ENCODE measurements at regions not wholly inside any gene's neighbourhood (a gene's known extent, or its start where the extent isn't known, plus 50 kb on each side); places are given as distances from the start of the nearest gene placed in this dataset.

GRCh38 chr12:92530706-92531105 lies 172.1 kb upstream of the PLEKHG7 start:
- no peak for ATAC-seq

DNA sequence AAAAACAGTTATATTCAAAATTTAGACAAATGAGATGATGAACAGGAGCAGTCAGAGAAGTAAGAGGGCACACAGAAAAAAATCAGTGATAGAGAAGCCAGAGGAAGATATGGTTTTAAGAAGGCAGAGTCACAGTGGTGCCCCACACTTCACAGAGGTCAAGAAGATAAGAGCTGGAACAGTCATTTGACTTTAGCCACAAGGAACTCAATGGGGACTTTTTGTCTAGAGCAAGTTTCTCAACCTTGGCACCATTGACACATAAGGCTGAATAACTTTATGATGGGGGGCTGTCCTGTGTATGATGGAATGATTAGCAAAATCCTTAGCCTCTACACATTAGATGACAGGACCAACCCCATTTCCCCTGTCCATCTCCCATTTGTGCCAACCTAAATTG lies 172.8 kb upstream of the PLEKHG7 start:
- ATAC-seq, result no peak

DNA sequence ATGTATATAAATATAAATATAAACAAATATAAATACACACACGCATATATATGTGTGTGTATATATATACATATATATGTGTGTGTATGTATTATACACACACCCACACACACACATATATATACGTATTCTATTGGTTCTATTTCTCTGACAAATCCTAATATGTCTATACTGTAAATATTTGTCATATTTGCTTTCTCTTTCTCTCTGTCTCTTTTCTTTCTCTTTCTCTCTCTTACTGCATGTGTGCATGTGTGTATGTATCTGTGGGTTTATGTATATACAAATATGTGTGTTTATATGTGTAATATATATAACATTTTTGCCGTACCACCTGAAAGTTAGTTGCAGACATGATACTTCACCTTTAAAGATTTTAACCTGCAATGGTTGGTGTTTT lies 174.2 kb upstream of the PLEKHG7 start:
- no peak for ATAC-seq

DNA sequence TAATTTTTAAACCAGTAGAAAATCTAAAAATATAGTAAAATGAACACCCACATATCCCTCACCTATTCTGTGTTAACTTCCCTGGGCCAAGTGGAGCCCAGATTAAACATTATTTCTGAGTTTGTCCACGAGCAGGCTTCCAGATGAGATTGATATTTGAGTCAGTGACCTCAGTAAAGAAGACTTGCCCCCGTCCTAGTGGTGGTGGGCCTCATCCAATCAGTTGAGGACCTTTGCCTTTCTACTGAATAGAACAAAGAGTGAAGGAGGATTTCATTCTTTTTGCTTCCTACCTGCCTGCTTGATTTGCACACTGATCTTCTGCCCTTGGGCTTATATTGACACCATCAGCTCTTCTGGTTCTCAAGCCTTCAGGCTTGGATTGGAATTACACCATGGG lies 174.7 kb upstream of the PLEKHG7 start:
- ATAC-seq, result no peak

DNA sequence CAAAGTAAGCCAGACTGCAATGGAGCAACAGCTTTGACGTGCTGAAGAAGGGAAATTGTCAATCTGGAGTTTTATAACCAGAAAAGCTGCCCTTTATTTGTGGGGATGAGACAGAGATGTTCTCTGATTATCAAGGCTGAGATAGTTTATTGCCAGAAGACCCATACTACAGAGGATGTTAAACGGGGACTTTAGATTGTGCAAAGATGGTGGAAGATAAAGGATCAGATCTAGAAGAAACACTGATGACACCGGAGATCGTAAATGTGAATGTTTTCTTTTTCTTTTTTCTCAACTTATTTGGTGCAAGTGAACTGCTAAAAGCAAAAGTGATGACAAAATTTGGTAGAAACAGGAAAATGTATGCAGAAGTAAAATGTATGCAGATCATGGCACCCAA lies 178.3 kb upstream of the PLEKHG7 start:
- no peak for ATAC-seq

DNA sequence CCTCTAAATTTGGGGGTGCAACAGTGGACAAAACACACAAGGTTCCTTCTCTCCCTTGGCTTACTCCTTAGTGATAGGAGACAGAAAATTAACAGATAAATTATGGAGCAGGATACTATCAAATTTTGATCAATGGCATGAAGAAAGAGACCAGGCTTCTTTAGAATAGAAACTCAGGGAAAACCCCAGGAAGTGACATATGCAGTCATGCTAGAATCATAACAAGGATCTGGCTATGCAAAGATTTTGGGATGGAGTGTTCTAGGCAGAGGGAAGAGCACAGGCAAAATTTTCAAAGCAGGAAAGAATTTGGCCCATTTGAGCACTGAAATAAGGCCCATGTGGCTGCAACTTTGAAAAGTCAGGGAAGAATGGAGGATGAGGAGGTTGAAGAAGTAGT lies 182.3 kb upstream of the PLEKHG7 start:
- ATAC-seq, result no peak

DNA sequence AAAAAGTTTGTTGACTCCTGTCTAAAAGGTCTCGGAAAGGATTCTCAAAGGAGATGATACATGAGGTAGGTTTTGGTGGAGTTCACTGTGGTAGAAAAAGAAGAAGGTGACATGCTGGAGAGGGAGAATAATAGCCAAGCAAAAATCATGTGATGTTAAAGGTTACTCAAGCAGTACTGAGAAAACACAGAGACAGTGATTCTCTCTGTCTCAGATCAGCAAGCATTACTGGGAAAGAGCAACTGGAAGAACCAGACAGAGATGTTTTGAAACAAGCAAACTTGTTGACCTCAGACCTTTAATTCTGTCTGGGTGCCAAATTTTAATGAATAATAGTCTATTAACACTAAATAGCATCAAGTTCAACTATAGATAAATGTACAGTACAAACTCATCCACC lies 183.5 kb upstream of the PLEKHG7 start:
- ATAC-seq, result peak; percentile 78

DNA sequence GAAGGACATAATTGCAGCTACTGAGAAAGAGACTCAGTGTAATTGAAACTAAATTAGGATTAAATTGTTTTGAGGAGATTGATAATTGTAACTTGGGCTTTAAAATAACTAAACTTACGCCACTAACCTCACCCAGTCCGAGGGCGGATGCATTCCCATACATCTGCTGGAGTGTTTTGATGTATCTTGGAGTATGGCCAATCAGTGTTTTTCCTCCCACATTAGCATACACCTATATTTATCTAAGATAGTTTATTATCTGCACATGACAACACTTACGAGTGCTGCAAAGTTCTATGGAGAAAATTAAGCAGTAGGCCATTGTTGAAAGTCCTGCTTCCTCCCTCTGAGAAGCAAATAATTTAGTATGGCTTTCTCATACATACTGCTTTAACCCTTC lies 184.7 kb upstream of the PLEKHG7 start:
- no peak for ATAC-seq

GRCh38 chr12:92516277-92516600 lies 186.6 kb upstream of the PLEKHG7 start:
- peak; percentile 90 for ATAC-seq

GRCh38 chr12:92513231-92513730 lies 189.5 kb upstream of the PLEKHG7 start:
- ATAC-seq, result no peak

DNA sequence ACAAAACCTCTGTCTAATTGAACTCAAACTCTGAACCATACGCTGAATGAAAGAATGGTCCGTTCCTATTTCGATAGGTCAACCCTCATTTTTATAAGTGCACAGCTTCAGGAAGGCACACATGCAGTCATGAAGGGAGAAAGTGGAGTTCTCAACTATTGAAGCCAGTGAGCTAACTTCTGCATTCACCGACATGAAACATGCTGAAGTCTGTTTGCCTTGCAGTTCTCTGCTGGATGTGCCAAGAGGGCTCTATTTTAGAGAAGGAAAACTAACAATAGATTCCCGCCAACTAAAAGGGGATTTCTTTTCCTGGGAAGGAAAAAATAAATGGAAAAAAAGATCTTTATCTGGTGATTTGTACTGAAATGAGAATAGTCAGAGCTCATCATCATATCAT lies 191.0 kb upstream of the PLEKHG7 start:
- no peak for ATAC-seq

GRCh38 chr12:92509156-92509738 lies 193.5 kb upstream of the PLEKHG7 start:
- no peak for ATAC-seq

DNA sequence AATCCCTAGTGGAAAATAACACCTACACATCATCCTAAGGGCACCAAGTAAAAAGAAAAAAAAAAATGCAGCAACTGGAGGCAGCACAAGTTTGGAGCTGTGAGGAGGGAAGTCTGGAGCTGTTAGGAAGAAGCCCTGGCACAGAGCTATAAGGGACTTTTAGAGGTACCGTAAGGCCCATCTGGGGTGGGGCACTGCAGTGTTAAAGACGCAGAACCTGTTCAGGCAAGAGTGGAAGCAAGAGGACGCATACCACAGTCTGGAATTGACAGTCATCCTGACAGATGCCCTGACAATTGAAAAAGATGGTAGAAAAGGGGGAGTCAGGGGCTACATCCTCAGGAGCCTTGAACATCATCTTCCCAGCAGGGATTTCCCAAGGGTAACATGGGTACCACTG lies 195.9 kb upstream of the PLEKHG7 start:
- peak; percentile 88 for ATAC-seq

GRCh38 chr12:92506460-92506859 lies 196.3 kb upstream of the PLEKHG7 start:
- ATAC-seq, result no peak

DNA sequence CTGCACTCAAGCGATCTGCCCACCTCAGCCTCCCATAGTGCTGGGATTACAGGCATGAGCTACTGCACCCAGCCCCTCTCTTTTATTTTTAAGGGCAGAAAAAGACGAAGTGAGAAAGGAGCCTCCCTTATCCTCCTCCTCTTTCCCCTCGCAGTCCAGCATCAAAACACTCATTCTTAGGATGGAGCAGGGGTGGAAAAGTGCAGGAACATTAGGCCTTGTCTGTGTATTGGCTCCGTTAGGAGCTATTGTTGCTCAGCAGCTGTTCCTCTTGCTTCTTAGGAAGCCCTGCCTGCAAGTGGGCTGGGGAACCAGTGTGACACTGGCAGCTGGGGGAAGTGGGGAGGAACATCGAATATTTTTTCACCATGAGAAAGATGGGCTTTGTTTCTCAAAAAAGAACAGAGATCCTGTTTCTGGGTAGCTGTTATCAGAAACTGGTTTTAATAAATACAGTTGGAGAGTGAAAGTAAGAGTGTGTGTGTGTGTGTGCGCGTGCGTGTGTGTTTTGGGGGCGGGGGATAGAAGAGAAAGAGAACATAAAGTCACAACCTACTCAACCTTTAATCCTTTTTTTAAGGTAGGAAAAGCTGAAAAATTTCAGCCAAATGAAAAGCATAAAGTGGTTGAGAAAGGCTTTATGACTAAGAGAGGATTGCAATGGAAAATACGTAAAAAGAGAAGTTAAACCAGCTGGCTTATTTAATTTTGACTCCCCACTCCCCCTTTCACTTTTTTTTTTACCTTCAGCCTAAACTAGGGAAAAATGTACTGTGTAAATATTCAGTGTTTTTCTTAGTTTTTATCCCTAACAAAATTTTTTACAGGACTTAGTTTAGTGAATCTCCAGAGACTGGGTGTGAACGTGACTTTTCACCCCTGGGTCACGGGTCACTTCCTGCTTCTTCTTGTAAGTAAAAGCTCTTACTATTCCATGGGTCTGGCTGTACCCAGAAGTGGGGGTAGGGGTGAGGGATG lies 197.2 kb upstream of the PLEKHG7 start:
- no peak for ATAC-seq

DNA sequence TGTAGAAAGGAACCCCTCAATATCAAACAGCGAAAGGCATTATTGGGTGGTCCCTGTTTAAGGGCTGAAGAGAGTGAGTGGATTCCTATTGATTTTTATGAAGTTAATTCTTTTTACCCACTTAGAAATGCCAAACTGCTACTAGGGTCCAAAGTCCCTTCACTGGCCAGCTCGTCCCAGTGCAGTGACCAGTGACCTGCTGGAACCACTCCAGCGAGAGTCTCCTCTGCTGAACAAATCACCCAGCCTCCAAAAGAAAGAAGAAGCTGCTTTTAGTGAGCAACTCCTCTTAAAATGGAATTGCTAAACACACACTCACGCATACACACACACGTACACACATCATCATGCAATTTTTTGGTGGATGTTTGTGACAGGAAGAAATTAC lies 198.2 kb upstream of the PLEKHG7 start:
- no peak for ATAC-seq

GRCh38 chr12:92503971-92504593 lies 198.7 kb upstream of the PLEKHG7 start:
- ATAC-seq, result no peak

DNA sequence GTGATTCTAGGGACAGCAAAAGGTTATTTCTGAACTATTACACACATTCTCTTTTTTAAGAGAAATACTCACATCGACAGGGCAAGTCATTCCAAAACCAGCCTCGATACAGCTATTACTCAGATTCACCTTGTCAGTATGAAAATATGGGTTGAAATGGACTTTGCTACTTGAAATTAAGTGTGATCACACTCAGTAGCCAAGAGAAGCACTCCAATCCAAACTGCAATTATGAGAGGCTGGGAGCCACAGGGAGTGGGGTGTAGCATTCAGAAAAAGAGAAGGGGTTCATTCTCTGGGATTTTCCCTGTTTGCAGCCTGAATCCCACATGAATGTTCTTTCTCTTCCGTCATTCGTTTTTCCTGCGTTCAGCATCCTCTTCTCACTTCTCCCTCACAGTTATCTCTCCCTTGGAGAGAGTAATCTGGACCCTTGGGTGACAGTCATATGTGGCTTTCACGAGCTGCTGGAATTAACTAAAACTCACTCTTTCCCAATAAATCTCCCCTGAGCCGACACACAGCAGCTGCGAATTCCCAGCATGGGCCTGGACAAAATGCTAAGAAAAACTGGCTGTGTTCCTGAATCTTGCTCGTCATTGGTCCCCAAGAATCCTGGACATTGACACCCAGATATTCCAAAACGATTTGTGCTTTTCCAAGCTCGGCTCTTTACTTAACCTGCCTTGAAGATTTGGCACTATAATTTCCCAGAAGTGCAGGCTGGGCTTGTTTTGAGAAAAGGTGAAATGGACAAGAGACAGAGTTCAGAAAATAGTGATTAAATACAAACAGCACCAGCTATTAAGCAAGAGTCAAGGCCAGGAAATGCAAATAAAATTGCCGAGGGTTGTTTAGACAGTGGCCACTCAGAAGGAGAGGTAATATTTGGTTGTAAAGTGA lies 199.5 kb upstream of the PLEKHG7 start:
- no peak for ATAC-seq

DNA sequence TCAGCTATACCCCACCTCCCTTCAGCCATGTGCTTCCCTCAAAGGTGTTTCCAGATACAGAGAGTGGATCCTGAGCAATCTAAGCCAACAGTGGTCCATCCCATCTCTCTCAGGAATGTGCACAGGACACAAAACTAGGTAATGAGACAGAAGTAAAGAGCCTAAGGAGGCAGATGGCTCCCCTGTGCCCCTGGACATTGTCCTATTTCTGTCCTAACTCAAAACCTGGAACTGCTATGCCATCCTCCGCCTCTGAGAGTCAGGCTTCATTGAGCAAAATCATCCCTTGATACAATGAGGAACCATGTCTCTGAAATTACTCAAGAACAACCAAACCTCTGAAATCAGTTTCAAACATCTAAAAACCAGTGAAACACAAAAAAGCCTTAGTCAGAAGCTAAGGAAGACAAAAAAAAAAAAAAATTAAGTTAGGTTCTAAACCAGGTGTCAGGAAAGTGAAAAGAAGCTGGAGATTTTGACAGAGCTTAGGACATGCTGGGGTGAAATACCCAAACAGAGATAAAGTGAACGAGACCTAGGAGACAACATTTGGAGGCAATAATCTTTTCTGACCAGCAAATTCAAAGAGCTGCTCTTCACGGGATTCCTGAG lies 200.3 kb upstream of the PLEKHG7 start:
- ATAC-seq, result no peak

DNA sequence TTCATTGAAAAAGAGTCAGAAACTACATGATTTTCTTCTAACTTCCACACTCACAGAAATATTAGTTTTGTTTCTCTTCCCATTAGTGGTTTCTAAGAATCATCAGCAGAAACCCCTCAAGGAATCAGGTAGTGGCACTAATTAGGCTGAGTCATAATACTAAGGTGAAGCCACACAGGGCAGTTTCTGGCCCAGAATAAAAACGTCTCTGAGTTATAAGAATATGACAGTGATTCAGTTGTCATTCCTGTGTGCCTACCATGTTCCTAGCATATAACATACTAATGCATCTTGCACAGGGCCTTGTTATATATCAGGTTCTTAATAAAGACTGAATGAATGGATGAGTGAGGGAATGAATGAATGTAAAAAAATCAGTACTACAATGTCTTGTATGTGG lies 206.0 kb upstream of the PLEKHG7 start:
- ATAC-seq, result no peak

- no peak for ATAC-seq
Observed at GRCh38 chr12:92495108-92495507, 207.7 kb upstream of the PLEKHG7 start.

GRCh38 chr12:92493816-92494215 lies 209.0 kb upstream of the PLEKHG7 start:
- no peak for ATAC-seq
